NCI-H2196 (cell line): ENCODE measurements at regions not wholly inside any gene's neighbourhood (a gene's known extent, or its start where the extent isn't known, plus 50 kb on each side); places are given as distances from the start of the nearest gene placed in this dataset.
A peak's percentile ranks its signal among the peaks of the same experiment; 100 is the strongest.
"Not testable (repeated sequence)": the region's sequence is repeated elsewhere in the genome, so short reads cannot be mapped to it uniquely, and the experiment has no call there.

Experiments
- DNase-seq: peaks from one replicate; lab custom pipeline; 2025; ENCODE audit not compliant: unreplicated experiment; lab: John Stamatoyannopoulos, UW

DNA sequence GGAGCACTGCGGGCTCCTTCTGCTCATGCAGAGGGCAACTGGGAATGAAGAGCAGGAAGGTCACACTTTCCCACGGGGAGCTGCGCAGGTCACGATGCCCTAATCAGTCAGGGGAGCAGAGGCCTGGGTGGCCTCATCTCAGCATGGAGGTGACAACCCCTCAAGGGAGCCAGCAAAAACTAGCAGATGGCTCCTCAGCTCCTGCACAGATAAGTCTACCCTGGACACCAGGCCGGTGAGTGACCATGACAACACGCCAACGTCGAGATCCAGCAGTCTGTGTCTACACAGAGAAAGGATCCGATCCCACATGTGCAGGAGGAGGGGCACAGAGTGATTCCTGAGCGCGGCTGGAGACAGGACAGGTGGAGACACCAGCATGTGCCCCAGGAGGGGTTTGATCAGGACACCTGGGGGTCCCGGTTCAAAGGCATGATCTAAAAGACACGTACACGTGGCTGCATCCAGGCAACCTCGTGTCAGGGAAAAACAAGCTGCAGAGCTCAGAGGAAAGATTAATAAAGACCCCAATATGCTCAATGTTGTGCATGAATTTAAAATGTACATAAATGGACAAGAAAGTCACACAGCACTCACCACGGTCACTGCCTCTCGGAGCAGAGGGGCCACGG lies 153.7 kb upstream of the SFSWAP start:
- no peak for DNase-seq

GRCh38 chr12:131559517-131560516 lies 151.1 kb upstream of the SFSWAP start:
- no peak for DNase-seq

- DNase-seq, result no peak
Observed at GRCh38 chr12:131561051-131561450, 149.8 kb upstream of the SFSWAP start.

GRCh38 chr12:131561891-131562684 lies 148.8 kb upstream of the SFSWAP start:
- no peak for DNase-seq

DNA sequence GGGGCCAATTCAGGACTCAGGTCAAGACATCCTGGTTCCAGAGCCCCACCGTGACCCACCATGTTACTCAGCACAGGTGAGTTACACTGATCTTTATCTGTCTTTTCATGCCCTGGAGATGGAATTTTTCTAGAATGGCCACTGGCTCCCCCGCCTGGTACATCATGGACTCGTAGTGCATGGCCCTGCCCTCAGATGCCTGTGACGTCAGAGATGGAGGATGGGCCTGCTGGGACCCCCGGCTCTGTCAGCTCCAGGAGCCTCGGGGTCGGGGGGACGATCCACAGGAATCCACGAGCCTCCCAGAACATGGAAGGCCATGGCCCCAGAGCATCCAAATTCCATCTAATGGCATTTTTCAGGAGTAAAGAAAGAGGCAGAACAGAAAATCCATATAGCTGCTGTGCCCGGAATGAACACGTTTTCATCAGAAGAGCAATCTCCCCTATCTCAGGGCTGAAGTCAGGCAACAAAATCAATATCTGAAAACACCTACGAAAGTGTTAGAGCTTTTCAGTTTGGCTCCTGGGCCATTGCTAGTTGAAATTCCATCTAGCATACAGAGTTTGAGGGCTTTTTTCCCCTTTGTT lies 146.7 kb upstream of the SFSWAP start:
- DNase-seq, result peak; percentile 4

GRCh38 chr12:131564845-131565244 lies 146.0 kb upstream of the SFSWAP start:
- DNase-seq, result no peak

GRCh38 chr12:131565267-131566015 lies 145.4 kb upstream of the SFSWAP start:
- no peak for DNase-seq

DNA sequence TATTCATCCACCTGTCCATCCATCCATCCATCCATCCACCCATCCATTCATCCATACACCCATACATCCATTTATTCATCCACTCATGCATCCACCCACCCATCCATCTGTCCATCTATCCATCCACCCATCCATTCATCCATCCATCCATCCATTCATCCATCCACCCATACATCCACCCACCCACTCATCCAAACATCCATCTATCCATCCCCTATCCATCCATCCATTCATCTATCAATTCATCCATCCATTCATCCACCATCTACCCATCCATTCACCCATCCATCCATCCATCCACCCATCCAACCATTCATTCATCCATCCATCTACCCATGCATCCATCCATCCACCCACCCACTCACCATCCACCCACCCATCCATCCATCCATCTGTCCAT lies 142.6 kb upstream of the SFSWAP start:
- no peak for DNase-seq

- no peak for DNase-seq
Observed at GRCh38 chr12:131570596-131570995, 140.3 kb upstream of the SFSWAP start.

DNA sequence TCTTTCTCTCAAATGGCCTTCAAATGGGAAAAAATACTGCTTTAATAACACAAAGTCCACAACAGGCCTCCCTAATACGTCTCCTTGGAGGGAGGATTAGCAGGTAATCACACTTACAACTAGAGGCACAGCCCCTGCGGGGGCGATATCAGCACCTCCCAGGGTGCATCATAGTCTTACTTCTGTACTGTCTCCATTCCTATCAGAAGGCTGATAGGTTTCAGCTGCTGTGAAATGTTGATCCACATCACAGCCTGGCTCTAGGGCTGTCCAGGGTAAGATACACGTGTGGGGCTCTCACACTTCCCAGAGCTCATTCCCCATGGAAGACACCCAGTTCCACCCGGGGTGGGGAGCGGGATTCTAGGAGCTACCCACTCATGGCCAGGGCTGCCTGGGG lies 139.1 kb upstream of the SFSWAP start:
- DNase-seq, result no peak

DNA sequence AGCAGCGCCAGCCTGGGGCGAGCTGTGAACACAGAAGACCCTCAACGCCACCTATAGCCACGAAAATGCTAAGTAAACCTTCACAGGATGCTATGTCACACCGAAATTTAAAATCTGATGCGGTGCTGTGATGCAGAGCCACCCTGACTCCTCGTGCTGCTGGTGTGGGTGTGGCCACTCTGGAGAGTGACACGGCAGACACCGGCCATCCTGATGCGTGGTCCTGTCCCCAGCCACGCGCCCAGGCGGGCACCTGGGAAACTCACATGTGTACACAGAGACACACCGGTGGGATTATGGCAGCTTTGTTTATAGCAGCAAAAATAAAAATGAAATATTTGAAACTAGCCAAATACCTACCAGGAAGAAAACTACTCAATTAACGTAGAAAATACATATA lies 138.3 kb upstream of the SFSWAP start:
- no peak for DNase-seq

DNA sequence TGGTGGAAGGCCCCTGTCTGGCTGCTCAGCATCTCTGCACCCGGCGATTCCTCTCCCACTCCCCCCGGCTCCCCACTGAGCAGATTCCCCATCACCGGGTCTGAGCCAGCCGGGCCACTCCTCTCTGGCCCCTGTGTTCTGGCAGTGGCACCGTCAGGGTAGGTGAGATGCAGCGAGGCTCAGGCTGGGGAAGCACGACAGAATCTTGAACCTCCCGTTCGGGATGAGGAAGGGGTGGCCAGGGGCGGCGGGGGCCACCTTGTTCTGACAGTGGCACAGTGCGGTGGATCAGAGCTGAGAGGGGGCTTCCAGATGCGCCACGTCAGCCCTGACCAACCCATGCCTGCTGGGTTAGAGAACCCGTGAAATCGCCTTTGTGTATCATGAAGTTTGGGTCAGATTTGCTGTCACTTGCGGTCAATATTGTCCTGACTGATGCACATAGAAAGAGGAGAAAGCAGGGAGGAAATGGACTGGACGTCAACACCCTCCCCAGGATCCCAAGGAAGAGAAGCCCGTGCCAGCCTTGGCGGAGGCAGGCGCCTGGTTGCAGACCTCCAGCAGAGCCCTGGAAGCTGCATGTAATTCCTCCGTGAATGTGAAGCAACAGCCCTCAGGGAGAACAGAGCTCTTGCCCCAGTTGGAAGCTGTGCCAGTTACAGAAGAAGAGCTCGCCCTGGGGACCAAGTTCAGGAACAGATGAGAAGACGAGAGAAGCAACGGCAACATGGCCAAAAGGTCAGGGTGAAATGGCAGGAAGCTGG lies 137.1 kb upstream of the SFSWAP start:
- no peak for DNase-seq

DNA sequence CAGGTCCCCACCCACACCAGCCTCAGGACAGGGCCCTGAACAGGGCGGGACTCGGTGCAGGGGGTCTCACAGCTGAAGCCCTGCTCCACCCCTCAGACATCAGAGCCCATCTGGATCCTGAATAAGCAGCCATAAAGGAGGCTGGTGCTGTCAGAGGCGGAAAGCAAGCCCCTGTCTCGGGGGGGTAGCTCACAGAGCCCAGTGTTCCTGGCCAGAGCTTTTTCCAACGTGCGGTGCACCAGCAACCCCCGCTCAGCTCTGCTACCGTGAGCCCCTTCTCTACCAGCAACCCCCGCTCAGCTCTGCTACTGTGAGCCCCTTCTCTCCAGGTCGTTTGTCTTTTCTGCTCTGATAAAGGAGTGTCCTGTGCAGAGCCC lies 136.5 kb upstream of the SFSWAP start:
- DNase-seq, result no peak

DNA sequence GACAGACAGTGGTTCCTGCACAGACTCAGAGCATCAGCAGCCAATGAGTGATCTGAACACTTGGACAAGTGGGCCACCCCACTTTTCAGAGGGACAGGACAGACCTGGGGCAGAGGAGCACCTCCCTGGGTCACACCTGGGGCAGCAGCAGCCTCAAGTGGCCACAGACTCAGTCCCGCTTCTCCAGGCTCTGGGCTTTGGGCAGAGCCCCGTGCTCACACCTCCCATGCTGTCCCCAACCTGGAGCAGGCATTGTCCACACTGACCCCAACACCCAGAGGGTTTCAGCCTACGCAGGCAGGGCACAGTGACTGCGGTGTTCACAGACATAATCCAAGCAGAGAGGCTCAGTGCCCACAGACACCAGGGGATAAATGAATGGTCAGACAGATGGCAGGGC lies 135.5 kb upstream of the SFSWAP start:
- no peak for DNase-seq

GRCh38 chr12:131576734-131577133 lies 134.2 kb upstream of the SFSWAP start:
- DNase-seq, result not testable (repeated sequence)

GRCh38 chr12:131577766-131578165 lies 133.1 kb upstream of the SFSWAP start:
- no peak for DNase-seq

DNA sequence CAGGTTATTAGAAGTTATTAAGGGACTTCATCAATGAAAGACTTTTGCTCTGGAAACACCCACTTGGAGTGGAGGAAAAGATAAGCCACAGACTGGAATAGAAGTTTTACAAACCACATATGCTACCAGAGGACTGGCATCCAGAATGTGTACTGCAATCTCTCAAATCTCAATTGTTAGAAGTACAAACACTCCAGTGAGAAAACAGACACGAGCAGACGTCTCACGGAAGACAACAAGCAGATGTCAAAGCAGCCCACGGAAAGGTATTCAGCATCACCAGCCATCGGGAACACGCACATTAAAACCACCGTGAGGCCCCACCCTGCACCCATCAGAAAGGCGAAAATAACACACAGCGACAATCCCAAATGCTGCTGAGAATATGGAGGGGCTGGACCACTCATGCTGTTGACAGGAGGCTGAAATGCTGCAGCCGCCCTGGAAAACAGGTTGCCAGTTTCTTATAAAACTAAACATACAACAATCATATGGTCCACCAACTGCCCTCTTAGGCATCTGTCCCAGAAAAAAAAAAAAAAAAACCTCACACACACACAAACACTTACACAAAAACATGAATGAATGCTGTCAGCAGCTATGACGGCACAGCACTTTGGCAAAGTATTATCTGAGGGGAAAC lies 131.9 kb upstream of the SFSWAP start:
- no peak for DNase-seq

DNA sequence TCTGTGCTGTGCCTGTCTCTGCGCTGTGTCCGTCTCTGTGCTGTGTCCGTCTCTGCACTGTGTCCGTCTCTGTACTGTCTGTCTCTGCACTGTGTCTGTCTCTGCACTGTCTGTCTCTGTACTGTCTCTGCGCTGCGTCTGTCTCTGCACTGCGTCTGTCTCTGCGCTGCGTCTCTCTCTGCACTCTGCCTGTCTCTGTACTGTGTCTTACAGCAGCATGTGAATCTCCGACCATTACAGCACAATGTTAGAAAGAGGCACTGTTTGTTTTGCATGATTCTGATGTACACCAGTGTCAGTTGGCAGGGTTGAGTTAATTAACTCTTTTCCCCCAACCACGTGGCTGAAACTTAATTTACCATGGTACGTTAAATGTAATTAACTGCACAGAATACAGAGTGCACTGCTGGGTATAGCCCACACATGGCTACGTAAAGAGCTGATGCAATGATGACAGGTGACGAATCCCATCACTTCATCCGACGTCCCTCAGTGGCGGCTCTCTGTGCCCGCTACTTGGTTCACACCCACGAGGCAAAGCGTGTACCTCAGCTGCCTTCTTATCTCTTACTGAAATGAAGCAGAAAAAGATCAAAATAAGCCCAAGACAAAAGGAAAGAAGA lies 127.7 kb upstream of the SFSWAP start:
- no peak for DNase-seq

- no peak for DNase-seq
Observed at GRCh38 chr12:131586269-131586668, 124.6 kb upstream of the SFSWAP start.
